ENCODE measurements at regions not wholly inside any gene's neighbourhood (a gene's known extent, or its start where the extent isn't known, plus 50 kb on each side); places are given as distances from the start of the nearest gene placed in this dataset.

DNA sequence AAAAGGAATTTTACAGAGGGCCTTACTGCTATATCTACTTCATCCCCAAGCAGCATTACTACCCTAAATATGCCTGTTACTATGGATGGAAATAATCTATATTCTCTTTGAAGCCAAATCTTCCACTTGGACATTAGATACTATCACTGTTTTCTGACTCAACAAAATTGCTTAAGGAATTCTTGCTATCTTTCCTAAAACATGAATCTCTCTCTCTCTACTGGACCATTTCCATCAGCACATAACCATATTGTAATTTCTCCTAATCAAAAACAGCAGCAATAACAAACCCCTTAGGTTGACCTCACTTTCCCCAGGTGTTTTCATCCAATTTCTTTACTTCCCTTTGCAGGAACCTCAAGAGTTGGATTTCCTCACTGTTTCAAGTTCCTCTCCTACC is 67.9 kb upstream of the BLID start:
- intact Hi-C loops (cut with micrococcal nuclease; ENCODE audit: unreplicated experiment), result no loop called here
- H3K27me3 Mint-ChIP-seq (ENCODE audit: insufficient read depth, unreplicated experiment), result peaks cover 18% of the 10 kb centered on the region
- no peaks in the 10 kb centered on the region for H3K36me3 ChIP-seq (ENCODE audit: control insufficient read depth, insufficient read depth, low read length)
- no peaks in the 10 kb centered on the region for H3K27me3 ChIP-seq (replicated peaks; ENCODE audit: control insufficient read depth, insufficient read depth, low read length)
- TF ChIP-seq, protein P1, sequence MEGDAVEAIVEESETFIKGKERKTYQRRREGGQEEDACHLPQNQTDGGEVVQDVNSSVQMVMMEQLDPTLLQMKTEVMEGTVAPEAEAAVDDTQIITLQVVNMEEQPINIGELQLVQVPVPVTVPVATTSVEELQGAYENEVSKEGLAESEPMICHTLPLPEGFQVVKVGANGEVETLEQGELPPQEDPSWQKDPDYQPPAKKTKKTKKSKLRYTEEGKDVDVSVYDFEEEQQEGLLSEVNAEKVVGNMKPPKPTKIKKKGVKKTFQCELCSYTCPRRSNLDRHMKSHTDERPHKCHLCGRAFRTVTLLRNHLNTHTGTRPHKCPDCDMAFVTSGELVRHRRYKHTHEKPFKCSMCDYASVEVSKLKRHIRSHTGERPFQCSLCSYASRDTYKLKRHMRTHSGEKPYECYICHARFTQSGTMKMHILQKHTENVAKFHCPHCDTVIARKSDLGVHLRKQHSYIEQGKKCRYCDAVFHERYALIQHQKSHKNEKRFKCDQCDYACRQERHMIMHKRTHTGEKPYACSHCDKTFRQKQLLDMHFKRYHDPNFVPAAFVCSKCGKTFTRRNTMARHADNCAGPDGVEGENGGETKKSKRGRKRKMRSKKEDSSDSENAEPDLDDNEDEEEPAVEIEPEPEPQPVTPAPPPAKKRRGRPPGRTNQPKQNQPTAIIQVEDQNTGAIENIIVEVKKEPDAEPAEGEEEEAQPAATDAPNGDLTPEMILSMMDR (IDR thresholded peaks at IDR 0.05; ENCODE audit: insufficient read depth in 1 of 2, low read depth in 1 of 2, low read length in 1 of 2, severe bottlenecking in 1 of 2, unreplicated experiment in 1 of 2), result no peak
- ChIA-PET POLR2A (no interaction called here), CTCF (no interaction called here)
- H3K27ac Mint-ChIP-seq (ENCODE audit: unreplicated experiment), result no peak overlapping the region
- H3K4me3 ChIP-seq (ENCODE audit: low read depth, low read length), result no peak overlapping the region
- no peak for DNase-seq
- no peaks in the 10 kb centered on the region for H3K4me1 Mint-ChIP-seq (ENCODE audit: low read depth, unreplicated experiment)
- no peaks in the 10 kb centered on the region for H3K36me3 Mint-ChIP-seq (ENCODE audit: insufficient read depth, unreplicated experiment)
- H3K4me1 ChIP-seq, result no peaks in the 10 kb centered on the region
- H3K9me3 ChIP-seq, result no peaks in the 10 kb centered on the region; the same call in 1 of the 2 replicates
- no TSS peak for BruUV-seq (replicated peaks)
- no peak overlapping the region for H3K4me3 Mint-ChIP-seq (ENCODE audit: unreplicated experiment)
- H3K9me3 Mint-ChIP-seq (ENCODE audit: unreplicated experiment), result no peaks in the 10 kb centered on the region

GRCh38 chr11:122181893-122182292 is 65.9 kb upstream of the BLID start:
- TF ChIP-seq, protein P1 (IDR thresholded peaks at IDR 0.05; ENCODE audit: insufficient read depth in 1 of 2, low read depth in 1 of 2, low read length in 1 of 2, severe bottlenecking in 1 of 2, unreplicated experiment in 1 of 2), result no peak
- Mint-ChIP-seq H3K9me3 (ENCODE audit: unreplicated experiment) (no peaks in the 10 kb centered on the region), H3K36me3 (ENCODE audit: insufficient read depth, unreplicated experiment) (no peaks in the 10 kb centered on the region), H3K27ac (ENCODE audit: unreplicated experiment) (no peak overlapping the region), H3K4me1 (ENCODE audit: low read depth, unreplicated experiment) (no peaks in the 10 kb centered on the region), H3K4me3 (ENCODE audit: unreplicated experiment) (no peak overlapping the region), H3K27me3 (ENCODE audit: insufficient read depth, unreplicated experiment) (peaks cover 18% of the 10 kb centered on the region)
- intact Hi-C loops (cut with micrococcal nuclease; ENCODE audit: unreplicated experiment), result no loop called here
- no peaks in the 10 kb centered on the region; the same call in 1 of the 2 replicates for H3K9me3 ChIP-seq
- ChIA-PET POLR2A (no interaction called here), CTCF (no interaction called here)
- DNase-seq, result no peak
- no peaks in the 10 kb centered on the region for H3K4me1 ChIP-seq
- no peak overlapping the region for H3K4me3 ChIP-seq (ENCODE audit: low read depth, low read length)
- H3K36me3 ChIP-seq (ENCODE audit: control insufficient read depth, insufficient read depth, low read length), result no peaks in the 10 kb centered on the region
- no peaks in the 10 kb centered on the region for H3K27me3 ChIP-seq (replicated peaks; ENCODE audit: control insufficient read depth, insufficient read depth, low read length)
- no TSS peak for BruUV-seq (replicated peaks)

DNA sequence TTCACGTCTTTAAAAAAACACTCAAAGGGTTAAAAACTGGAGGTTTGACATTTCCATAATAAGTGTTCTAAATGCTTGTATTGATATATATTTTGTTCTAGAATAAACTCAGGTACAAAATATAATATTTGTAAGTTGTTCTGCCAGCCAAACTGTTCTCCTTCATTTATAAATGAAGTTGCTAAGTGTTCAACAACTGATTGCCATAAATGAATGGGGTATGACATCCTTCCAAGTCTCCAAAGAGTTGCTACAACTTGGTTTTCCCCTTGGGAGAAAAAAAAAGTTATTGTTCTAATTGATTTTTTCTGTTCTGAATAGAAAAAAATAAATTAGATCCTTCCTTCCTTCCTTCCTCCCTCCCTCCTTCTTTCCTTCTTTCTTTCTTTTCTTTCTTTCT is 65.4 kb upstream of the BLID start:
- H3K27ac Mint-ChIP-seq (ENCODE audit: unreplicated experiment), result no peak overlapping the region

More for the DNA sequence above, 65.4 kb upstream of the BLID start:
- no peaks in the 10 kb centered on the region for H3K36me3 Mint-ChIP-seq (ENCODE audit: insufficient read depth, unreplicated experiment)
- H3K9me3 ChIP-seq, result no peaks in the 10 kb centered on the region
- H3K27me3 Mint-ChIP-seq (ENCODE audit: insufficient read depth, unreplicated experiment), result peaks cover 18% of the 10 kb centered on the region
- H3K36me3 ChIP-seq (ENCODE audit: control insufficient read depth, insufficient read depth, low read length), result no peaks in the 10 kb centered on the region
- no peaks in the 10 kb centered on the region for H3K9me3 Mint-ChIP-seq (ENCODE audit: unreplicated experiment)
- no peaks in the 10 kb centered on the region for H3K4me1 Mint-ChIP-seq (ENCODE audit: low read depth, unreplicated experiment)
- H3K4me3 Mint-ChIP-seq (ENCODE audit: unreplicated experiment), result no peak overlapping the region
- intact Hi-C loops (cut with micrococcal nuclease; ENCODE audit: unreplicated experiment), result no loop called here
- no peak for DNase-seq
- TF ChIP-seq, protein P1 (IDR thresholded peaks at IDR 0.05; ENCODE audit: insufficient read depth in 1 of 2, low read depth in 1 of 2, low read length in 1 of 2, severe bottlenecking in 1 of 2, unreplicated experiment in 1 of 2), result no peak
- H3K27me3 ChIP-seq (replicated peaks; ENCODE audit: control insufficient read depth, insufficient read depth, low read length), result no peaks in the 10 kb centered on the region; the same call in 1 of the 2 replicates
- H3K4me1 ChIP-seq, result no peaks in the 10 kb centered on the region
- no peak overlapping the region for H3K4me3 ChIP-seq (ENCODE audit: low read depth, low read length)
- no TSS peak for BruUV-seq (replicated peaks)
- ChIA-PET POLR2A (no interaction called here), CTCF (no interaction called here)

Data from Caco-2 (cell line).